ENCODE measurements at regions not wholly inside any gene's neighbourhood (a gene's known extent, or its start where the extent isn't known, plus 50 kb on each side); places are given as distances from the start of the nearest gene placed in this dataset.

DNA sequence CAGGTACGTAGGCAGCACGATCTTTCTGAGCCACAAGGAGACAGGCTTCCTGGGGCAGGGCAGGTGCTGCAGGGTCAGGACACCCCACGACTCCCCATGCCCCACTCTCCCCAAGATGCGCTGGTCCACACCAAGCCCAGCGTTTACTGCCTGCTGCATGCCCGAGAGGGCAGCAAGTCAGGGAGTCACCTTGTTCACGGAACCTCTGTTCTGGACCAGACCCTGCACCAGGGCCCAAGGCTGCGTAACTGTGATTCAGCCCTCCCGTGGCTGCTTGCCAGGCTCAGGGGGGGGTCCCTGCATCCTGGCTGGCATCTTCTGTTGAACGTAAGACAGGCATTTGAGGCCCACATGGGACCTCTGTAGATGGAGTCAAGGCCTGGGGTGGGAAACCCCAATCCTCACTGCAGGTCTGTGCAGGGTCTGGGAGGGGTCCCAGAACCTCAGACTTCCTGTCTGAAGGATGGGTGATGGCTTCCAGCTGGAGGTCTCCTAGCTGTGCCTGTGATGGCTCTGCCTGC is 228.6 kb upstream of the RTL1 start:
- Mint-ChIP-seq H3K36me3 (ENCODE audit: low read depth) (no peaks in the 10 kb centered on the region), H3K4me1 (peaks cover 4% of the 10 kb centered on the region), H3K4me3 (no peak overlapping the region), H3K27ac (no peak overlapping the region), H3K9me3 (no peaks in the 10 kb centered on the region), H3K27me3 (peaks cover 4% of the 10 kb centered on the region)
- no peak for DNase-seq
- CTCF ChIA-PET: no interaction called here
- POLR2A ChIA-PET: no interaction called here

DNA sequence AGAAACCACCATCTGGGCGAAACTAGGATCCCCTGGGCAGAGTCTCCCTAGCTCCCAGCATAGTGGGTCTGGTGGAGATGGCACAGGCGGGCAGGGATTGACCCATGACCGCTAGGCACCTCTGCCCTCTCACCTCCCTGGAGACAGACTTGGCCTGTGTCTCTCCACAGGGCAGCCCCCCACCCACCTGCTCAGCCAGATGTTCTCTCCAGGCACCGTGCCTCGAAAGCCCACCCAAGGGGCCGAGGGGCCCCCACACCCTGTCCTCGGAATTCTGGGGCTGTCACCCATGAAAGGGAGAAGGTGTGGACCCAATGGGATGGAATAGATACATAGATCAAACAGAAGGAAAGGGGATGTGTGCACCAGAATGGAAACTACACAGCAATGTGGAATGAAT is 229.1 kb upstream of the RTL1 start:
- H3K27me3 Mint-ChIP-seq: peaks cover 4% of the 10 kb centered on the region
- no peak overlapping the region for H3K4me3 Mint-ChIP-seq
- no peak for DNase-seq
- POLR2A ChIA-PET: no interaction called here
- H3K9me3 Mint-ChIP-seq: no peaks in the 10 kb centered on the region
- H3K4me1 Mint-ChIP-seq: peaks cover 4% of the 10 kb centered on the region
- H3K27ac Mint-ChIP-seq: no peak overlapping the region
- no peaks in the 10 kb centered on the region for H3K36me3 Mint-ChIP-seq (ENCODE audit: low read depth)
- CTCF ChIA-PET: no interaction called here

DNA sequence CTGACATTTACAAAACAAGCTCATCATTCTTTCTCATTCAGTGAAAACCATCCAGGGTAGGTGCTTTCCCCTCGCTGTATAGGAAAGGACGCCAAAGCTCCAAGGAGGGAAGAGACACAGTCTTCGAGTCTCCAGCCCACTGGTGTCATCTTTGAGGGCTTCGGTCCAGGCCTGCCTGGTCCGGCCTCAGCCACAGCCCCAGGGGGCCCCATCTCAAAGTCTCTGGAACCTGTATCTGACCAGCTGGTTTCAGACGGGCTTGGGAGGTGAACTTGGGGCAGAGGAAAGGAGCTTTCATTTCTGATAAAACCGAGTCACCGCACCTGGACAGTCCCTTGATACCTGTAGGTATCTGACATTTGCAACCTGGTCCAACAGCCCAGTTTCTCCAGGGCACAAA is 229.5 kb upstream of the RTL1 start:
- peaks cover 4% of the 10 kb centered on the region for H3K4me1 Mint-ChIP-seq
- H3K4me3 Mint-ChIP-seq: no peak overlapping the region
- DNase-seq: no peak
- H3K27ac Mint-ChIP-seq: no peak overlapping the region
- peaks cover 4% of the 10 kb centered on the region for H3K27me3 Mint-ChIP-seq
- H3K9me3 Mint-ChIP-seq: no peaks in the 10 kb centered on the region
- no peaks in the 10 kb centered on the region for H3K36me3 Mint-ChIP-seq (ENCODE audit: low read depth)
- ChIA-PET CTCF (no interaction called here), POLR2A (no interaction called here)

DNA sequence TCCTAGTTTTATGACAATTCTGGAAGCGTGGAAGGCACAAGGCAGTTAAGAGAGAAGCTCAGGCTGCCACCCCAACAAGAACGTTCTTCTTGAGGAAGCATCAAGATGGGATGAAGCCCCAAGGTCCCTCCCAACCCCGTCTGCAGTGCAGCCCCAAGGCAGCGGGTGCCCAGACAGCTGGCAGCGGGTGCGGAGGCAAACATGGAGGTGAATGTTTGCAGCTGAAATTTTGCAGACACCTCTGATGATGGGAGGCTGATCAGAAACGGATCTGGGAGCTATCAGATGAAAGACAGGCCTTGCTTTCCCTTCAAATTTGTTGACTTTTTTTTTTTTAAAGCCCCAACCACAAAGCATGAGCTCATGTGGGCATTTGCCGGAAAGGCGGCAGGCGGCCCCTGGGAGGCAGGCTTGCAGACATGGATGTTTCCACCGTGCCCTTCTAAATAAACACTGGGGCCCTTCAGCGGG is 230.7 kb upstream of the RTL1 start:
- POLR2A ChIA-PET: no interaction called here
- CTCF ChIA-PET: no interaction called here
- no peak overlapping the region for H3K27ac Mint-ChIP-seq

DNA sequence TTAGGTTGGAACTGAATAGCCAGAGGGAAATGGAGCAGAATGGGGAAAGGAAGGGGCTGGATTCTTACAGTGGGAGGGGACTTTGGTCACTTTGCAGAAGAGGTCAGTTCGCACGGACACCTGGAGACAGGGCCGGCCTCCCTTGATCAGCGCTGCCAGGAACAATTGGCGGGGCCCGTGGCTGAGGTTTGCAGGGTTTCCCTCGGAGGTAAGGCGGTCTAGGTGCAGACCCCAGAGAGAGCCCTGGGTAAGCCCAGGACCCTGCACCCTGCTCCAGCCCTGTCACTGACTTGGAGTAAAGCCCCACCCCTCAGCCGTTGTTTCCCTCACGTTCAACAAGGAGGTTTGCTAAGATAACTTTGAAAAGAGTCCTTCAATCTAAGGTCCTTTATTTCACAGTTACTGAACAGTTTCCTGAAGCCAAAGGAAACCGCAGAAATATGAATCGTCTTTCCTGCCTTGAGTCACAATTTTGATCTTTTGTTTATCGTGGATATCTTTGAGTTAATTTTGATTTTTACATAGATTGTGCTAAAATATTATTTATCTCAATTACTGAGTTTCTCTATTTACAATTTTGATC is 231.4 kb upstream of the RTL1 start:
- POLR2A ChIA-PET: no interaction called here
- Mint-ChIP-seq H3K9me3 (no peaks in the 10 kb centered on the region), H3K36me3 (ENCODE audit: low read depth) (no peaks in the 10 kb centered on the region), H3K27me3 (peaks cover 4% of the 10 kb centered on the region), H3K4me3 (no peak overlapping the region), H3K27ac (no peak overlapping the region), H3K4me1 (peaks cover 4% of the 10 kb centered on the region)
- no peak for DNase-seq
- CTCF ChIA-PET: no interaction called here

More for the DNA sequence above, 230.7 kb upstream of the RTL1 start:
- peaks cover 4% of the 10 kb centered on the region for H3K27me3 Mint-ChIP-seq
- no peak for DNase-seq
- H3K4me1 Mint-ChIP-seq: peaks cover 4% of the 10 kb centered on the region
- H3K9me3 Mint-ChIP-seq: no peaks in the 10 kb centered on the region
- H3K36me3 Mint-ChIP-seq (ENCODE audit: low read depth): no peaks in the 10 kb centered on the region
- H3K4me3 Mint-ChIP-seq: no peak overlapping the region

DNA sequence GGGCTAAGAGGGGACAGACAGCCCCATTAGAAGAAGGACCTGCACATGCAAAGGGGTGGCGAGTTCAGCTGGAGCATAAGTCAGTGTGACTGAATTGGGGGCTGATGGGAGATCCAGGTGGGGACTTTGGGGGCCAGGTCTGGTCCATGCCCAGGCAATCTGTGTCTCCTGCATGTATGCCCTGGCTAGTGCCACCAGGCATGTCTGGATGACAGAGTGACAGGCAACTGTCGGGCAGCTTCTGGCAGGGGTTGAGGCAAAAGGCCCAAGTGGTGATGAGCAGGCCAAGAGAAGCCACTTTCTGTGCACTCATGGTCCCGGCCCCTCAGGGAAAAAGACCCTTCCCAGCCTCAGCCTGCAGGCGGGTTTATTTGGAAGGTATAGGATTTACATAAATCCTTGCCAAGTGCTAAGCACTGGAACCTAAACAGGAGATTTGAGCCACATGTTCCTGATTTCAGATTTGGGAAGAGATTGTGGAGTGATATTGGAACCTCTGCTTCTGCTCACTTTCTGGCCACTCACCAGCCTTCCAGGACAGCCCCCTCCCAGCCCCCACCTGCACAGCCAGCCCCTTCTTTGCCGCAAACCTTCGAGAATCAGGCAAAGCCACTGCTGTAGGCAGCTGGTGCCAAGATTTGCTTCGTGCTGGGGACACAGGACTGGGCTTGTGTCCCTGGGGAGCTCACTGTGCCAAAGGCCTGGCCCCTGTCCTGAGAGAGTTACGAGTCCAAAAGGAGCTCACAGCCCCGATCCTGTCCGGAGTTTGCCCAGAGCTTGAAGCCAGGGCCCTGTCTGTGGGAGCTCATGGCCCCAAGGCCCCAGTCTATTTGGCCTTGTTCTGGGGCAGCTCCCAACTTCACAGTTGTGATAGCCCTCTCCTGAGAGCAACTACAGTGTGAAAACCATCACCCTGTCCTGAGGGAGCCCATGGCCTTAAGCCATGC is 232.5 kb upstream of the RTL1 start:
- Mint-ChIP-seq H3K36me3 (ENCODE audit: low read depth) (no peaks in the 10 kb centered on the region), H3K4me1 (peaks cover 4% of the 10 kb centered on the region), H3K9me3 (no peaks in the 10 kb centered on the region), H3K27me3 (peaks cover 10% of the 10 kb centered on the region), H3K27ac (no peak overlapping the region), H3K4me3 (no peak overlapping the region)
- ChIA-PET POLR2A (no interaction called here), CTCF (no interaction called here)
- DNase-seq: no peak

DNA sequence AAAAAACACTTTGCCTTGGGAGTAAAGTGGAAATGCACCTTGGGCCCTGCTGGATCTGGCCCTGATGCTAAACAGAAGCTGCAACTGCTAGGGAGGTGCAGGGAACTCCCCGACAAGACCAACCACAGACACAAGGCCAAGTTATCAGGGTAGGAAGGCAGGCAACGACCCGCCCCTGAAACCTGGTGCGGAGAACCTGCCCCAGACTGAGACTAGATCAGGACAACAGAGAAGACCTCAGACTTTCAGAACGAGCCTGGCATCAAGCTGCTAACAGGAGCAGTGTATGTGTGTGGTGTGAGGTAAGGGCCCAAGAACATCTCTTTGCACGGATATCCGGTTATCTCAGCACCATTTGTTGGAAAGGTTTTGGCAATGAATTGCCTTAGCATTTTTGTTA is 233.7 kb upstream of the RTL1 start:
- CTCF ChIA-PET: no interaction called here
- peaks cover 4% of the 10 kb centered on the region for H3K4me1 Mint-ChIP-seq
- H3K27me3 Mint-ChIP-seq: peaks cover 10% of the 10 kb centered on the region
- H3K9me3 Mint-ChIP-seq: peaks cover 6% of the 10 kb centered on the region
- H3K27ac Mint-ChIP-seq: no peak overlapping the region
- POLR2A ChIA-PET: no interaction called here
- no peak overlapping the region for H3K4me3 Mint-ChIP-seq
- no peak for DNase-seq
- no peaks in the 10 kb centered on the region for H3K36me3 Mint-ChIP-seq (ENCODE audit: low read depth)

DNA sequence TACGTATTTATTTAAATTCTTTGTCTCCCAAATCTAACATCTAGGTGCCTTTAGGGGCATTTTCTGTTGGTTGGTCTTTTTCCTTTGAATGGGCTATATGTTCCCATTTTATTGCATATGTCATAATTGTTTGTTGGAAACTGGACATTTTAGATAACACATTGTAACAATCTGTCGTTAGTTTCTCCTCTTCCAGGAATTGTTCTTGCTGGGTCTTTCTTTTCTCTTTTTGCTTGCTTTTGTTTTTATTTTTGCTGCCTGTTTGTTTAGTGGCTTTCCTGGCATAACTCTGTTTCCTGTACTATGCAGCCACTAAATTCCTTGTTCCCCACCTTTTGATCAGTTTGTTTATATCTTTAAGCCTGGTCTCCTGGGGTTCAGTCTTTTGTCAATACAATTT is 244.3 kb upstream of the RTL1 start:
- Mint-ChIP-seq H3K36me3 (ENCODE audit: low read depth) (no peaks in the 10 kb centered on the region), H3K4me3 (no peak overlapping the region), H3K4me1 (no peaks in the 10 kb centered on the region), H3K27ac (no peak overlapping the region), H3K9me3 (peaks cover 2% of the 10 kb centered on the region), H3K27me3 (peaks cover 3% of the 10 kb centered on the region)
- ChIA-PET CTCF (no interaction called here), POLR2A (no interaction called here)
- no peak for DNase-seq

DNA sequence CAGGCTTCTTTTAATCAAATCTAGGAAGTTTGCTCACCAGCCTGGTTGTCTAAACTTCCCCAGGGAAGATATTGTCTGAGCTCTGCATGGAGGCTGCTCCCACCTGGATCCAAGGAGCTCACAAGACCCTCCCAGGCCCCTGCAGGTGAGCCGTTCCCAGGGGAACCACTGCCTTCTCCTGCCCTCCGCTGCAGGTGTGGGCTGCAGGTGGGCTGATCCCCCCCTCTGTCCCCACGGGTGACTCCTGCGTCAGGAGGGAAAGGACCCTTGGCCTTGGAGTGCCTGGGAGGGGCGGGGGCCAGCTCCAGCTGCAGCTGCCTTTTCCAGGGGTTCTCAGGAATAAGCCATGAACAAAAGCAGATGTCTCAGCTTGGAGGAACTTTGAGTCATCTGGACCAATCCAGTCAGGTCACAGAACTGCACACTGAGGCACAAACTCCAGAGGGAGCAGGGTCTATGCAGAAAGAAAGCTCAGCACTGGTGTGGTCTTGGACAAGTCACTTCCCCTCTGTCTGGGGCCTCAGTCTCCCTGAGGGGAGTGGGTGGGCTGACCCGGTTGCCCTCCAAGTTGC is 246.6 kb upstream of the RTL1 start:
- Mint-ChIP-seq H3K36me3 (ENCODE audit: low read depth) (no peaks in the 10 kb centered on the region), H3K27ac (no peak overlapping the region), H3K27me3 (peaks cover 3% of the 10 kb centered on the region), H3K9me3 (no peaks in the 10 kb centered on the region), H3K4me1 (no peaks in the 10 kb centered on the region), H3K4me3 (no peak overlapping the region)
- ChIA-PET CTCF (no interaction called here), POLR2A (no interaction called here)
- DNase-seq: no peak

DNA sequence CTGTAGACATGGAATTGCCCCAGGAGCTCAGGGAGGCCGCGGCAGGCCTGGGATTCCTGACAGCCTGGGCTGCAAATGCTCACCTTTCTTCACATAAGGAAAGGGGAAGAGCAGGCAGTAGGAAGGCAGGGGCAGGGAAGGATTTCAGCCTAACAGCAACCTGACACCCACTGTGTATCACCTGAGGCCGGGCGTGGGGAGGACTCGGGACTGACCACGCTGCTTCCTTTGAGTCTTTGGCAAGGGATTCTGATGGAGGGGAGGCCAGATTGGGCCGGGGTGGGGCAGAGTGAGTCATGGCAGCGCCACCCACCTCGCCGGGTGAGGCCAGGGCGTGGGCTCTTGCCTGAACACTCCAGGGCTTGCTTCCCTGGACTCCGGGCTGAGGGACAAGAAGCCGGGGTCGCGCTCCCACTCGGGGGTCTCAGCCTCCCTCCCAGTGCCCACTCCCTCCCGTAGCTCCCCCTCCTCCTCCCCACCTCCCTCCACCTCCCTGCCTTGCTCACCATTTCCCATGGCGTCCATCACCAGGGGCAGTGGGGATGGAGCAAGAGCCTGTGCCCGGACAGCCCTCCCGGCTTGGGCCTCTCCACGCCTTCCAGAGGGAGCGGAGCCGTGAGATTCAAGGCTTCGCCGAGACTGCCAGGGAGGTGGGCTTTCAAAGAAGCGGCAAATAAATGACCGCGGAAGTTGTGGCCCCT is 247.9 kb upstream of the RTL1 start:
- Mint-ChIP-seq H3K27me3 (no peaks in the 10 kb centered on the region), H3K4me3 (no peak overlapping the region), H3K4me1 (no peaks in the 10 kb centered on the region), H3K36me3 (ENCODE audit: low read depth) (no peaks in the 10 kb centered on the region), H3K9me3 (no peaks in the 10 kb centered on the region), H3K27ac (no peak overlapping the region)
- ChIA-PET CTCF (no interaction called here), POLR2A (no interaction called here)
- no peak for DNase-seq

DNA sequence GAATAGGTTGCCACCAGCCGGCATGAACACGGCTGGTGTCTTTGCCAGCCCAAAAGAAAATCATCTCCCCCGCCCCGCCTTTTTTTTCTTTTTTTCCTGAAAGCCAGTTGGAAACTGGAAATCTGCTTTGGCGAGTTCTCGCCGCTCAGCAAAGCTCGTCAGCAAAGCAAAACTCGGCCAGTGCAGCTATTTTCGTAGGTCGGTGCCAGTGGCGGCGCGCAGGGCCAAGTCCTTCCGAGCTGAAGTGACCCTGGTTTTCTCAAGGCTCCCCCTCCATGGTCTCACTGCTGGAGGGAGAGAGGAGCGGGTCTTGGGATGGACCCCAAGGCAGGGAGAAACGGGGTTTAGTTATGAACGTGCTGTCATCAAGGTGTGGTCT is 248.4 kb upstream of the RTL1 start:
- Mint-ChIP-seq H3K27me3 (no peaks in the 10 kb centered on the region), H3K9me3 (no peaks in the 10 kb centered on the region), H3K4me3 (no peak overlapping the region), H3K4me1 (no peaks in the 10 kb centered on the region), H3K27ac (no peak overlapping the region), H3K36me3 (ENCODE audit: low read depth) (no peaks in the 10 kb centered on the region)
- ChIA-PET CTCF (no interaction called here), POLR2A (no interaction called here)
- DNase-seq: no peak

DNA sequence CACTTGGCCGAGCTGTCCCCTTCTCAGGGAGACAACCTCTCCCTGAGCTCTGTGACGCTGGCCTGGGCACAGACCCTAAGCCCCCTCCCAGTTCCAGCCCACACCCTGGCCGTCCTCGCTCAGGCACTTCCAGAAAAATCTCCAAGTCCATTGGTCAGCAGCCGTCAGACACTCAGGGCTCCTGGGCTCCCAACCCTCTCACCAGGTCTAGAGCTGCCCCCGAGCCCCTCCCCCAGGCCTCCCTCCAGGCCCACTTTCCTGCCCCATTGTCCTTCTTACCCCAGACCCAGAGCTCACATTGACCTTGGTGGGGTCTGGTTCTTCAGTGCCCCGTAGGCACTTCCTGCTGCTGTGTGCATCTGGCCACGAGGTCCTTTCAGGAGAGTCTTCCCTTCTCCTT is 249.3 kb upstream of the RTL1 start:
- CTCF ChIA-PET: no interaction called here
- Mint-ChIP-seq H3K27ac (no peak overlapping the region), H3K27me3 (peaks cover 5% of the 10 kb centered on the region), H3K9me3 (no peaks in the 10 kb centered on the region), H3K4me3 (no peak overlapping the region), H3K4me1 (no peaks in the 10 kb centered on the region), H3K36me3 (ENCODE audit: low read depth) (no peaks in the 10 kb centered on the region)
- DNase-seq: no peak
- POLR2A ChIA-PET: no interaction called here

DNA sequence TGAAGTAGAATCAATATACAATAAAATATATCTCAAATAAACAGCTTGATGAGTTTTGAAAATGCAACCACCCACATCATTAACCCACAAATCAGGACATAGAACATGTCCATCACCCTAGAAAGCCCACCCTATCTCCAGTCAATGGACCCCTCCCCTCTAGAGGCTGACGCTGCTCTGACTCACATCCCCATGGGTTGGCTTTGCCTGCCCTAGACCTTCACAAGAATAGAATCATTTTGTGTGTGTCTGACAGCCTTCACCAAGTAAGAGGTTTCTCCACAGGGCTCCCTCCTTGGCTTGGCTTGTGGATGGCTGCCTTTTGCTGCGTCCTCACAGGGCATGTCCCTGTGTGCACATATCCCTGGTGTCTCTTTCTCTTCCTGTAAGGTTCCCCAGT is 250.2 kb upstream of the RTL1 start:
- no peaks in the 10 kb centered on the region for H3K9me3 Mint-ChIP-seq
- H3K4me1 Mint-ChIP-seq: no peaks in the 10 kb centered on the region
- peaks cover 5% of the 10 kb centered on the region for H3K27me3 Mint-ChIP-seq
- no peak overlapping the region for H3K27ac Mint-ChIP-seq
- ChIA-PET CTCF (no interaction called here), POLR2A (no interaction called here)
- DNase-seq: no peak
- H3K4me3 Mint-ChIP-seq: no peak overlapping the region
- no peaks in the 10 kb centered on the region for H3K36me3 Mint-ChIP-seq (ENCODE audit: low read depth)

Measured in activated CD4-positive, alpha-beta memory T cell treated with anti-CD3 and anti-CD28 coated beads, Interleukin-2, amount 10 ng/mL, durations not matched to agents 7 days and 5 days (primary cell).